Testis (tissue), 2 donors: ENCODE measurements at regions not wholly inside any gene's neighbourhood (a gene's known extent, or its start where the extent isn't known, plus 50 kb on each side); places are given as distances from the start of the nearest gene placed in this dataset.

Source experiments
- DNase-seq: peaks from one replicate; pipeline ENCODE4 v3.0.0-alpha.2; 2019
- H3K27ac ChIP-seq, 2 donors: fragments of 200-600 bp; sonication (generic); one replicate each; pipeline ENCODE4 v1.5.1; 2019
- H3K27me3 ChIP-seq: fragments of 200-600 bp; sonication (generic); one replicate; pipeline ENCODE4 v1.5.1; 2019
- H3K36me3 ChIP-seq: fragments of 200-600 bp; sonication (generic); one replicate; pipeline ENCODE4 v1.5.1; 2017; ENCODE audit warnings: low read depth; ENCODE audit errors: missing control alignments
- H3K4me1 ChIP-seq: fragments of 200-600 bp; sonication (generic); one replicate; pipeline ENCODE4 v1.5.1; 2019
- H3K4me3 ChIP-seq, 2 donors: fragments of 200-600 bp; sonication (generic); one replicate each; pipeline ENCODE4 v1.5.1; 2017 to 2019
- H3K9me3 ChIP-seq: fragments of 200-600 bp; sonication (generic); one replicate; pipeline ENCODE4 v1.5.1; 2017
- CTCF ChIP-seq, 3 experiments: fragments of 450-650 bp in 2 of 3; fragments of 200-600 bp in 1 of 3; sonication (generic) in 1 of 3; IDR thresholded peaks; one replicate each; pipeline ENCODE4 v1.5.1; 2016 to 2019; ENCODE audit warnings: antibody characterized with exemption in 3 of 3, mild to moderate bottlenecking in 2 of 3, moderate library complexity in 1 of 3
- POLR2A ChIP-seq: fragments of 450-650 bp; IDR thresholded peaks from one replicate; pipeline ENCODE4 v1.6.1; 2017; ENCODE audit warnings: antibody characterized with exemption, mild to moderate bottlenecking, moderate library complexity
- WGBS, 2 donors: methylation state at CpG; one replicate each; pipeline ENCODE4 v1.1.5; 2018; 5-methylcytosine and 5-hydroxymethylcytosine counted together
- intact Hi-C: fragments of 100-400 bp; cut with DNase I; formaldehyde crosslinking; loops from one replicate; pipeline ENCODE4 v1.15.1; 2023; ENCODE audit warnings: low total_unique reads

- intact Hi-C loops = no loop called here
- Histone ChIP-seq H3K4me3 (no peak overlapping the region), H3K27me3 (no peaks in the 10 kb centered on the region), H3K27ac (no peak overlapping the region), H3K4me1 (no peaks in the 10 kb centered on the region), H3K9me3 (no peaks in the 10 kb centered on the region), H3K36me3 (no peaks in the 10 kb centered on the region)
- DNase-seq = no peak
- WGBS, 2 donors = 78 to 88% methylated on average over 3 of the region's 3 CpGs
- no peak for TF ChIP-seq CTCF (IDR thresholded peaks at IDR 0.05)
- TF ChIP-seq POLR2A = no peak
These were observed 301.9 kb upstream of the ST6GAL2 start for GRCh38 chr2:107187870-107188269.

- TF ChIP-seq CTCF (IDR thresholded peaks at IDR 0.05) (no peak), POLR2A (no peak)
- intact Hi-C loops = no loop called here
- no peak for DNase-seq
- Histone ChIP-seq H3K27ac (no peak overlapping the region), H3K36me3 (no peaks in the 10 kb centered on the region), H3K4me1 (no peaks in the 10 kb centered on the region), H3K4me3 (no peak overlapping the region), H3K9me3 (no peaks in the 10 kb centered on the region), H3K27me3 (no peaks in the 10 kb centered on the region)
- 89 to 94% methylated on average over 1 to 3 of the region's 3 CpGs for WGBS, 2 donors
These were observed 309.7 kb upstream of the ST6GAL2 start for GRCh38 chr2:107195631-107196030.

DNA sequence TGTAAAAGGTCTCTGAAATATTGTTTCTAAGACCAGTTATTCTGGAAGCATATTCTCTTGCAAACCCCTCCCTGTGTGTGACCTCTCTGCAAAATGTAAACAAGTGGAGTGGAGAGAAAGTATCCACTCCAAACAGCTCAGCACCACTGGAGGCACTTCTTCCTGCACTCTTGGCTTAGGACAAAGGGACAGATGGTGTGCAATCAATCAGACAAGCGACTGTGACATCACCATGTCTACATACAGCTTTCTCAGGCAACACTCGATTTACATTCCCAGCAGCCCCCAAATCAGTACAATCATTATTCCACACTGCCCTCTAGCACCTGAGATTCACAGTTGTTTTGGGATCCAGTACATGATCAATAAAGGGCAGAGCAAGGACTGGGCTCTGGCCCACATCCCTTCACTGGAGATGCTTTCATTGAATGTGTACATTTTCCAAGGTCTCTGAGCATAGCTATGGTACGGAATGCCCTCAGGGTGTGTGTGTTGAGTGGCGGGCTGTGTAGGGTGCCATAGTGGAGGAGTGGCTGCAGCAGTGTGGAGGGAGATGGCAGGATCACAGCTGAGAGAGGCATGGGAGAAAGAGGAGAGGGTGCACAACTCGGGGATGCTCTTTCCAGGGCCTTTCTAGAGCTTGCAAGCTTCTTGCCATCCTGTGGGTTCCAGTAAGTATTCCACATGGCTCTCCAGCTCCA is 311.8 kb upstream of the ST6GAL2 start:
- no peaks in the 10 kb centered on the region for H3K27me3 ChIP-seq
- no peaks in the 10 kb centered on the region for H3K36me3 ChIP-seq
- no peak for DNase-seq
- intact Hi-C loops = no loop called here
- WGBS, 2 donors = 89 to 96% methylated on average over 5 of the region's 5 CpGs
- no peaks in the 10 kb centered on the region for H3K4me1 ChIP-seq
- no peak overlapping the region for H3K27ac ChIP-seq
- no peaks in the 10 kb centered on the region for H3K9me3 ChIP-seq
- no peak overlapping the region for H3K4me3 ChIP-seq
- TF ChIP-seq CTCF (IDR thresholded peaks at IDR 0.05) (no peak), POLR2A (no peak)

GRCh38 chr2:107202962-107203591 is 317.1 kb upstream of the ST6GAL2 start:
- no peaks in the 10 kb centered on the region for H3K4me1 ChIP-seq
- WGBS, 2 donors = 31 to 32% methylated on average over 2 of the region's 2 CpGs
- H3K9me3 ChIP-seq = no peaks in the 10 kb centered on the region
- H3K4me3 ChIP-seq = no peak overlapping the region
- TF ChIP-seq POLR2A (no peak), CTCF (IDR thresholded peaks at IDR 0.05) (no peak)
- no peaks in the 10 kb centered on the region for H3K36me3 ChIP-seq
- H3K27me3 ChIP-seq = no peaks in the 10 kb centered on the region
- intact Hi-C loops = no loop called here
- DNase-seq = no peak
- H3K27ac ChIP-seq = no peak overlapping the region
